Fibroblast of skin of abdomen (primary cell): ENCODE measurements at regions not wholly inside any gene's neighbourhood (a gene's known extent, or its start where the extent isn't known, plus 50 kb on each side); places are given as distances from the start of the nearest gene placed in this dataset.
"Not testable (repeated sequence)": the region's sequence is repeated elsewhere in the genome, so short reads cannot be mapped to it uniquely, and the experiment has no call there.

Experiments used
- DNase-seq: peaks from one replicate; pipeline ENCODE4 v3.0.0-alpha.2; 2013

DNA sequence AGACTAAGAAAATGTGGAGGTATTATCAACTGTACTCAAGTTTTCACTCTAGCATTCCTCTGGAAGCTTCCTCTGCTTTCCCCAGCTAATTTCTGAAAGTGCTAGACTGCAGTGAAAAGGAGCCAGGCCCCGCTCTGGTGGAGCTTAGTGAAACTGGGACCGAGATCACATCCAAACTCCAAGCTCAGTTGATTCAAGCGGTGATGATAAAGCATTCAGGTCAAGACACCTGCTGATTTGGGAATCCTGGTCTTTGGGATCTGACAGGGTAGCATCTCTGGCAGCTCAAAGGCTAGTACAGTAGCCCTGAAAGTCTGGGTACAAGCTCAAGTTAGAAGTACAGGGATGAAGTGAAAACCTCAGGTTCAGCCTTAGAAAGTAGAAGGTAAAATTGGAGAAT lies 120.2 kb upstream of the CRIM1 start:
- no peak for DNase-seq

DNA sequence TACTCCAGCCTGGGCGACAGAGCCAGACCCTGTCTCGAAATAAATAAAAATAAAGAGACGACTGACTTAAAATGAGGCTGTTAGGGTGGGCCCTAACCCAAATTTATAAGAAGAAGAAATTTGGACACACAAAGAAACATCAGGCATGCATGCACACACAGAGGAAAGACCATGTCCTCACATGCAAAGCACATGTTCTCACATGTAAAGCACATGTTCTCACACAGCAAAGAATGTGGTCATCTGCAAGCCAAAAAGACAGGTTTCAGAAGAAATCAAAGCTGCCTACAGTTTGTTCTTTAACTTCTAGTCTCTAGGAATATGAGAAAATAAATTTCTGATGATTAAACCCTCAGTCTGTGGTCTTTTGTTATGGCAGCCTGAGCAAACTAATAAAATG lies 132.3 kb upstream of the CRIM1 start:
- DNase-seq = no peak

DNA sequence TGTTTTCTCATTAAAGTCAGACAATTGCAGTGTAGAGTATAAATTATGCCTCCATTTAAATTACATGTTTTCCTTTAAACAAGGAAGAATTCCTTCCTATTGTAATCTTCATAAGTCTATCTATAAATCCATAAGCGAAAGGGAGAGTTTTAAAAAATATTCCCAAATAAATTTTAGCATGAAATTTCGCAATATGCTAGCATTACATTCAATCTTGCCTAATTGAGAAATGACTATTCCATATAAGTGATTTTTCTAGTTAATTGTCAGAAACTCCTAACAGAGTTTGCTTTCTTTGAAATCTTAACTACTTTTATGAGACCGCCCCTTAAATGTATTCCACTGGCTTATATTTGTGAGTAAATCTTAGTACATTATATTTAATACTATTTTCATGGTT lies 133.1 kb upstream of the CRIM1 start:
- no peak for DNase-seq

DNA sequence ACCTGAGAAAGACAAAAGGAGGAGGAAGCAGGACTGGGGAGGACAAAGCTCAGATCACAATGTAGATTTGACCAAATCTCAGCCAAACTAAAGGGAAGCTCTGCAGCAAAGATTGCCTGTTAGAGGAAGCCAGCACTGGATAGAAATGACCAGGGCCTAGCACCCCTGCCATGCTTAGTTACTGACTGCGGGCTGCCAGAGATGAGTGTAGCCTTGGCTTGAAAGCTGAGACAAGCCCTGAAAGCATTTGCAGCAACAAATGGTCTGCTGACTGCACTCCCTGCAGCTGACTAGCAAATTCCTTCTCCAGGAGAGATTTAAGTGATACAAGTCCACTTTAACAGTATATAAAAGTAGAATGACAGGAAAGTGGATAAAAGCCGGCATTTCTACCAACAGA lies 140.9 kb upstream of the CRIM1 start:
- DNase-seq = no peak

DNA sequence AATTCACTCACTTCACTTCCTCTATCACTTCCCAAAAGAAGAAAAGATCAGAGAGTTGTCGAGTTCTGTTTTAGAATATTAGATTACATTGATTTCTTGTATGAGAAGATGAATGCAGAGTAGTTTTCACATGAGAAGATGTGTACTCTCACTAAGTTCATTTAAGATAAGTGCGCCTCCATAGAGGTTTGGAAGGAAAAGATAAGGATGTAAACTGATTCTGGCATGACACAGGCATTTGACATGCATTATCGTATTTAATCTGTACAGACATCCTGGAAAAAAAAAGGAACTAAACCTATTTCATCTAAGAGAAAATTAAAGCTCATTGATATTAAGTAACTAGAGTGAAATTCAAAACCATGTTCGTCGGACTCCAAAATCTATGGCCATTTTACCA lies 152.2 kb upstream of the CRIM1 start:
- no peak for DNase-seq

DNA sequence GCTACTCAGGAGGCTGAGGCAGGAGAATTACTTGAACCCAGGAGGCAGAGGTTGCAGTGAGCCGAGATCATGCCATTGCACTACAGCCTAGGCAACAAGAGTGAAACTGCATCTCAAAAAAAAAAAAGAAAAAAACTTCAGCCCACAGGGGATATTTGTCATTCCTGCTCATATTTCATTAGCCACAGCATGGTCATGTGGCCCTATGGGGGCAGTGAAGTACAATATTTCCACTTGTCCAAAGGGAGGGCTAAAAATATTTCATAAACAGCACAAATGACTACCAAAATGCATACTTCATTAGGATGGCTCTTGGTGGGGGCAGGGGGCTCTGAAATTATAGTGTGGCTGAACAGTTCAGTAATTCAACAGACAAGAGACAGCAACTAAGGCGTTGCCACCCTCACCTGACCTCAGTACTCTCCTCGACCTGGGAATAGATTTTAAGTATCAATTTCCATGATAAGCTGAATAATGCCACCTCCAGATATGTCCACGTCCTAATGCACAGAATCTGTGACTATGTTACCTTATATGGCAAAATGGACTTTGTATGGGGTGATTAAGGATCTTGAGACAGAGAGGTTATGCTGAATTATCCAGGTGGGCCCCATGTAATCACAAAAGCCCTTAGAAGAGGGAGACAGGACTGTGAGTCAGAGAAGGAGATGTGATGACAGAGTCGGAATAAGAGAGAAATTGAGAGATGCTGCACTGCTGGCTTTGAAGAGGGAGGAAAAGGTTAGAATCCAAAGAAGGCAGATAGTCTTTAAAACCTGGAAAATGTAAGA lies 158.2 kb upstream of the CRIM1 start:
- no peak for DNase-seq

DNA sequence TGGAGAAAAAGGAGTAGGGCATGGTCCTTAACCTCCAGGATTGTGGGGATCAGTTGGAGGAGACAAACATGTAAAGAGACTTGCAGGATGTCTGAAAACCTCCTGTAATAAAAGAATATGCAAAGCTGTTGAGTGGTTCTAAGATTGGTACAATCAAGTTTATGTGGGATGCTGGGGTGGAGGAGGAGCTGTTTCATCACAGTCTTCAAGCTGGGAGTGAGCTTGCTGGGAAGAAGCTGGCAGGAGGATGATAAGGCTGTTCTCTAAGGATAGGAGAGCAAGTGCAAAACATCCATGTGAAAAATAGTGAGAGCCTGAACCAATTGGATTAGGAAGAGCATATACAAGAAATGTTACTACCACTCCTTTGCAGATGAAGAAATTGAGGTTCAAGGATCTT lies 161.9 kb upstream of the CRIM1 start:
- no peak for DNase-seq

DNA sequence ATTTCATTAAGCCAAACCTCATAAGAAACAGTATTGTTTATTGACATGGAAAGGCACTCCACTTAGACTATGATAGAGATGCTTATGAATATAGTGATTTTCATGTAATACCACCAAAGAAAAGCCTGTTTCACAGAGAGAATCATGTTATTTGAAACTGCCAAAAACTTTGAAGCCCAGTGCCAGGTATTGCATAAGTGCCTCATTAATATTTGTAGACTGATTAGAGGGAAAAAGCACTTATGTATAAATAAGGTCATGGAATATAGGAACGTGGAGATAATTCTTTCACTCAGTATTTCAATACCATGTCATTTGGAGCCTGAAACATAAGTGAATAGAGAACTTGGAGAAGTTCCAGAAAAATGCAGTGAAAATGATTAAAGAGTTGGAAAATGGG lies 162.6 kb upstream of the CRIM1 start:
- no peak for DNase-seq

DNA sequence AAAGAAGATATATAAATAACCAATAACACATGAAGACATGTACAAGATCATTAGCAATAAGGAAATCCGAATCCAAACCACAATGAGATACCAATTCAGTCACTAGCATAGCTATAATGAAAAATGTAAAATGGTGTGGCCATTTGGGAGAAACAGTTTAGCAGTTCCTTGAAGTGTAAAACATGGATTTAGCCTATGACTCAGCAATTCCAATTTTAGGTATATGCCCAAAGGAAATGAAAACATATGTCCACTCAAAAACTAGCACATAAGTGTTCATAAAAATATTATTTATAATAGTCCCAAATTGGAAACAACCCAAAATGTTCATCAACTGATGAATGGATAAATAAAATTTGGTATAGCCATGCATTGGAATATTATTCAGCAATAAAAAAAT lies 165.5 kb upstream of the CRIM1 start:
- no peak for DNase-seq

DNA sequence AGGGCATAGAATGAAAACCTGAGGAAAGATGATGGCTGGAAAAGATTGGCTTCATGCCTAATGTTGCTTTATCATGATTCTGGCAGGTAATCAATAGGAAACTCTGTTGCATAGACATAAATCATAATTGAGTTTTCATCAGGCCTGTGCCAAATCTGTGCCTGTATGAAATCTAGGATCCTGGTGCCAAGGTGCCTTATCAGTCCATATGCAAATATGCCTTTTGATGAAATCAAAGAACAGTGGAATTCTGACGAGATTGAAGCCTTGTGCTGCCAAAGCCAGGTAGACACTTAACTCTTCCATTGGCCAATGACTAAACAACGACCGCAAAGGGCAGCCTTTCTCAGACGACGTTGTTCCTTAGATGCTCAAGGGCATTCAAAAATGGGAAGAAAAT lies 170.0 kb upstream of the CRIM1 start:
- no peak for DNase-seq

DNA sequence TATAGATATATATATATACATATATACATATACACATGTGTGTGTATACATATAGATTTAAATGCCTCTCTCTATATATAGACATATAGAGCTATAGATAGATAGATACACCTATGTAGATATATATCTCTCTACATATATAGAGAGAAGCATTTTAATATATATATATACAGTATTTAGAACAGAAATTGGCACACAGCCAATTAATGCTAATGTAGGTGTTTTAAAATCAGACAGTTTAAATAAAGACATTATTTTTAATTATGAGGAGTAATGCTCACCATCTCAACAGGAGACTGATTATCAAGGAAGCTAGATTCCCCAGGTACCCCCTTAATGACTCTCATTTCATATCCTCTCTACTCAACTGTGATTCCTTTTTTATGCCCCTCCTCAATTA lies 170.7 kb upstream of the CRIM1 start:
- DNase-seq = no peak

DNA sequence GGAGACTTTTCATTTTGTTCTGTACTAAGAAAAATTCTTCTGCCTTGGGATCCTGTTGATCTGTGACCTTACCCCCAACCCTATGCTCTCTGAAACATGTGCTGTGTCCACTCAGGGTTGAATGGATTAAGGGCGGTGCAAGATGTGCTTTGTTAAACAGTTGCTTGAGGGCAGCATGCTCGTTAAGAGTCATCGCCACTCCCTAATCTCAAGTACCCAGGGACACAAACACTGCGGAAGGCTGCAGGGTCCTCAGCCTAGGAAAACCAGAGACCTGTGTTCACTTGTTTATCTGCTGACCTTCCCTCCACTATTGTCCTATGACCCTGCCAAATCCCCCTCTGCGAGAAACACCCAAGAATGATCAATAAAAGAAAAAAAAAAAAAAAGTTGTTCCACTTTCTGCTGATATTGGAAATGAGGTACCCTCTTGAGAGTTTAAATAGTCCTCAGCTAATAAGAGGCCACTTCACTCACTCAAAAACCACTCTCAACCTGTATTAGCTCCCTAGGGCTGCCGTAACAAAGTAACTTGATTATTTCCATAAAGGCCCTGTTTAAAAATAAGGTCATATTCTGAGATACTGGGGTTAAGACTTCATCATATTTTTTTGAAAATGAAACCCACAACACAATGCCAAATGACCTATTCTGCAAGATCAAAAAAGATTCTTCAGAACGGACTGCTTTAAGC lies 174.6 kb upstream of the CRIM1 start:
- DNase-seq = not testable (repeated sequence)

DNA sequence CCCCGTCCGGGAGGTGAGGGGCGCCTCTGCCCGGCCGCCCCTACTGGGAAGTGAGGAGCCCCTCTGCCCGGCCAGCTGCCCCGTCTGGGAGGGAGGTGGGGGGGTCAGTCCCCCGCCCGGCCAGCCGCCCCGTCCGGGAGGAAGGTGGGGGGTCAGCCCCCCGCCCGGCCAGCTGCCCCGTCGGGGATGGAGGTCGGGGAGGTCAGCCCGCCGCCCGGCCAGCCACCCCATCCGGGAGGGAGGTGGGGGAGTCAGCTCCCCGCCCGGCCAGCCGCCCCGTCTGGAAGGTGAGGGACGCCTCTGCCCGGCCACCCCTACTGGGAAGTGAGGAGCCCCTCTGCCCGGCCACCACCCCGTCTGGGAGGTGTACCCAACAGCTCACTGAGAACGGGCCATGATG lies 175.3 kb upstream of the CRIM1 start:
- DNase-seq = not testable (repeated sequence)

DNA sequence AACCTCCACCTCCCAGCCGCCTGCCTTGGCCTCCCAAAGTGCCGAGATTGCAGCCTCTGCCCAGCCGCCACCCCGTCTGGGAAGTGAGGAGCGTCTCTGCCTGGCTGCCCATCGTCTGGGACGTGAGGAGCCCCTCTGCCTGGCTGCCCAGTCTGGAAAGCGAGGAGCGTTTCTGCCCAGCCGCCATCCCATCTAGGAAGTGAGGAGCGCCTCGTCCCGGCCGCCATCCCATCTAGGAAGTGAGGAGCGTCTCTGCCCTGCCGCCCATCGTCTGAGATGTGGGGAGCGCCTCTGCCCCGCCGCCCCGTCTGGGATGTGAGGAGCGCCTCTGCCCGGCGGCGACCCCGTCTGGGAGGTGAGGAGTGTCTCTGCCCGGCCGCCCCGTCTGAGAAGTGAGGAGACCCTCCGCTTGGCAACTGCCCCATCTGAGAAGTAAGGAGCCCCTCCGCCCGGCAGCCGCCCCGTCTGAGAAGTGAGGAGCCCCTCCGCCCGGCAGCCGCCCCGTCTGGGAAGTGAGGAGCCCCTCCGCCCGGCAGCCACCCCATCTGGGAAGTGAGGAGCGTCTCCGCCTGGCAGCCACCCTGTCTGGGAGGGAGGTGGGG lies 175.8 kb upstream of the CRIM1 start:
- DNase-seq = not testable (repeated sequence)

DNA sequence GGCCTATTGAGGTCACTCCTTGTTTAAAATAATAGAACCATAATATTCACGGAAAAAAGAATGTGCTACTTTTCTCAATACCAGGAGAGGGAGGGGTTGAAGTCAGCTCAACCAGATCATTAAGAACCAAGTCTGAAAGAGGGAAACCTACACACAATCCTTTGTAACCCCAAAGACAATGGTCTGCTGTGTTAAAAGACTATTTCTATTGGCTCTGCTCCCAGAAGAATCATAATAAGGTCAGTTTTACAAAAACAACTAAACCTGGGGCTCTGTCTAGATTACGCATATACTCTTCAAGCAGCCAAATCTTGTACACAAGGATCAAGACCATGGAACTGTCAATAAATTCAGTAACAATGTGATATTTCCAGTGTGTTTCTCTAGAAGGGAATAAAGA lies 177.2 kb upstream of the CRIM1 start:
- DNase-seq = no peak

DNA sequence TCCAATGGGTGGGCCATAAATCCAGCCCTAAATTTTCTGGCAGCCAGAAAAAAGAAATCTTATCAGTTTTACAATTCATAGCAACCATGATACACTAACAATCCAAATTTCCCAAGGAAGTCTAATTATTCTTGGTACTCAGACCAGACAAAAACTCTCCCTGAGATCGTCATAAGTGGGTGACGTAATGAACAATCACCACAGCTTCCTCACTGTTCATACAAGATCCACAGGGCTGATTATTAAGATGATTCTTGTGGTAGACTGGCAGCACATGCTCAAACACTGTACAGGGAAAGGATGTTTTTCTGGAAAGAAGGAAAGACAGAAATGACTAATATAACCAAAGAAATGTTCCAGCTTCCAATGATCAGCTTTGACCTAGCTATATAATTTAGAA lies 178.3 kb upstream of the CRIM1 start:
- DNase-seq = no peak

DNA sequence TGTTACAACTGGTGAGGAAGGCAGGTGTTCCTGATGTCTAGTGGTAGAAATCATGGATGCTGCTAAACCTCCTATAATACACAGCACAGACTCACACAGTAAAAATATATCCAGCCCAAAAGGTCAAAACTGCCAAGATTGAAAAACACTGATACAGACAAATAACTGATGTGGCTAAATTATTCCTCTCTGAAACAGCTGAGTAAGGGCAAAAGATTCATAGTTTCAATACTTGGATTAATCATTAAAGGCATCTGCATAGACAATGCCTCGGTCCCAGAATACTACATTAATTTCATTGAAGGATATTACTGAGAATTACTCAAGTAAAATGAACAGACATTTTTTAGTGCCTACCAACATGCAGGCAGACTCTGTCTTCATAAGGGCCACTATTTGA lies 180.7 kb upstream of the CRIM1 start:
- DNase-seq = no peak

DNA sequence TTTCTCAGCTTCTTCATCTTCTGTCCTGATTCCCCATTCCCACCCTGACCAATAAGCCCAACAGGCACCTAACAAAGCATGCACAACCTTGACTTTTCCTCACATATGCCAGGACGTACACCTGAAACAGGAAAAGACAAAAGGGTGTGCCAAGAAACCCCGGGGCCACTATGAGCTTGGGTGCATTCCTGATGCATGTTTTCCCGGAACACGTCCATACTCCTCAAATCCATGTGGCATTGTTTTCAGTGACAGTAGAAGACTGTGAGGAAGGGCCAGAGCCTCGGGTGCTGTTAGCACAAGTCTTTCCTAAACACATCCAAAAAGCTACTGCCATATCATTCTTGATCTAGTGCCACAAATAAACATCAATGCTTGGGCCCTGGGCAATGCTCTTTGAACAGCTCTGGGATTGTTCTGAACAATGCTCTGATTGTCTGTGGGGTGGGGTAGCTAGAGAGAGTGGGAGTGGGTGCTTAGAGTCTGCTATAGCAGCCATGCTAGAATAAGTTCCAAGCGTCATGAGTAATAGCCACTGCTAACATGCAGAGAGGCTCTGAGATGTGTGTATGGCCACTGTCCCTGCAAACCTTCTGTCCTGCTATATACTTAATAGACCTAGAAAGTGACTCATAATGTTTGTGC lies 181.7 kb upstream of the CRIM1 start:
- no peak for DNase-seq

DNA sequence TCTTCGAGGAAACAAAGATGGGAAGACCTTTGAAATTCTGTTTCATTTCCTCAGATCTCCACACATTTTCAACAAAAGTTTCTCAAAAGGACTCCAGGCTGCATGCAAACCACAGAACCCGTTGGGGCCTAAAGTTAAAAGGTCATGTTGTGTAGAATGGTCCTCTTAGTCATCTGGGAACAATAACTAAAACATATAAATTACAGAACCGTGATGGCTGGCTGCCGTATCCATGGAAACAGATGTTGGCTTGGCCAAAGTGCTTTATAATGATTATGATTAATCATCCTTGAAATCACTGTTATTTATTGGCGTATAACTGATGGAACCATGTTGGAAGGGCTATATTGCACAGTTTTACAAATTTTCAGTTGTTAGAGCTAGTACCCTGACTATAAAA lies 182.8 kb upstream of the CRIM1 start:
- no peak for DNase-seq

DNA sequence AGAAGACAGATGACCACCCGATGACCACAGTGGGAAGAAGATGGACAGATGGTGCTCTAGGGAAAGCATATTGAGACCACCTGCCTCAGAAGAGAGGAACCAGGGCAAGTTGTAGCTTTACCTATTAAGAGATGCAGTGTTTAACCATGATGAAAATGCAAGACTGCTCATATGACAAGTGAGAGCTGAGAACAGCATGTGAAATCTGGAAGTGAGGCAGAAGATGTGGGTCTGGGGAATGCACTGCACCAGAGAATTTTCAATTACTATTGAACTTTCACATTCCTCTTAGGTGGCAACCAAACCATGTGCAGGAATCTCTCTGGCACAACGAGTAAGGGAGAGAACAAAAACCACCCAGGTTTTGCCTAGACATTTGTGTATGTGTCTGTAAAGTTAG lies 184.8 kb upstream of the CRIM1 start:
- no peak for DNase-seq

DNA sequence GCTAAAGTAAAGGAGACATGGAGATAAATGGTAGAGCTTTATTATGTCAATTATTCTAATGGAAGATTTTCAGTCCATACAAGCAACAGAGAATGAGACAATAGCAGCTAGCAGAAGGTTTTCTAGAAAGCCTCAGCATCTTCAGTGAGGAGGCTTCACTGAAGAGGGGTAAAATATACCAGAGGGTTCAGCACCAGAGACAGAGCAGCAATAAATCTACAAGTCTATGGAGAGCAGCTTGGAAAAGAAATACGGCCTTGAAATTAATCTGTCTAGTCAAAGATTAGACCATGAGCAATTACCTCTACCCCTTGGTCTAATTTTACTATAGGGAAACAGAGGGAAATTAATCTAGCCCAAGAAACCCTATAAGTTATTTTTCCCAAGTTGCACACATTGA lies 185.7 kb upstream of the CRIM1 start:
- DNase-seq = no peak

DNA sequence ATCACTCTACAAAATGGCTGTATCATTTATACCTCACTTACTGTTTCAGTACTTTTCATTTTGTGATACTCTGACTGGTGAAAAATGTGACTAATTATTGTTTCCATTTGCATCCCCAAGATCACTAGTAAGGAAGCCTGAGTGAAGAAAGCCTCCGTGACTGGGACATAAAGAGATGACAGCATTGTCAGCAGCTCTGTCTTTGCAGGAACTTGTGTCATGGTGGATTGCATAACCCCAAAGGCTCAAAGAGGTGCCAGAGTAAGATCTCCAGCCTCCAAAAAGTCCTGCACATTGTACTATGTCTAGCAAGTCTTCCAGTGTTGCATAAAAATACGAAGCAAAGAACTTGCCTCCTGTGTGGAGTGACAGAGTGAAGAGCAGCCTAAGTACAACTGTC lies 187.5 kb upstream of the CRIM1 start:
- DNase-seq = no peak

DNA sequence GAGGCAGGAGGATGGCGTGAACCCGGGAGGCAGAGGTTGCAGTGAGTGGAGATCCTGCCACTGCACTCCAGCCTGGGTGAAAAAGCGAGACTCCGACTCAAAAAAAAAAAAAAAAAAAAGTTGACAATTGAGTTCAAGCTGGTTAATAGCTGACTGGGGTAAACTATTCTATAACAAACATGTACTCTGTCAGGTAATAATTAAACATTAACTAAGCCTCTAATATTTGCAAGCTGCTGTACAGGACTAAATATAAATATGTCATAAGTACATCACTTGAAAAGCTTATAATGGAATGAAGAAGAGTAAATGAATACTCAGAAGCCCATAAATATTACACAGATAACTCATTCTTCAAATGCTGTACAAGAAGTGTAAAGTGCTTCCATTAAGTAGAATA lies 190.4 kb upstream of the CRIM1 start:
- no peak for DNase-seq
